RWPE1 (cell line): ENCODE measurements at regions not wholly inside any gene's neighbourhood (a gene's known extent, or its start where the extent isn't known, plus 50 kb on each side); places are given as distances from the start of the nearest gene placed in this dataset.

ENCODE experiments used
- CTCF ChIA-PET: fragments of 350-600 bp; sonication (Branson Sonifier 250); formaldehyde crosslinking; extraction: SDS; loops from one replicate; lab custom pipeline; 2021; lab: Yijun Ruan, JAX
- POLR2A ChIA-PET: fragments of 400-600 bp; formaldehyde crosslinking; extraction: SDS; loops from one replicate; lab custom pipeline; 2020; ENCODE audit warnings: antibody characterized with exemption; ENCODE audit not compliant: low non-redundant PET; lab: Yijun Ruan, JAX
- DNase-seq: peaks from one replicate; pipeline ENCODE4 v3.0.0; 2012; ENCODE audit warnings: low spot score
- H3K27ac ChIP-seq: fragments of 450-650 bp; 2 replicates; pipeline ENCODE4 v1.5.1; 2017
- TF ChIP-seq, protein P1 (sequence below): fragments of 450-650 bp; conservative IDR thresholded peaks from 2 replicates; pipeline ENCODE4 v1.5.1; 2017; ENCODE audit warnings: low read depth, mild to moderate bottlenecking

DNA sequence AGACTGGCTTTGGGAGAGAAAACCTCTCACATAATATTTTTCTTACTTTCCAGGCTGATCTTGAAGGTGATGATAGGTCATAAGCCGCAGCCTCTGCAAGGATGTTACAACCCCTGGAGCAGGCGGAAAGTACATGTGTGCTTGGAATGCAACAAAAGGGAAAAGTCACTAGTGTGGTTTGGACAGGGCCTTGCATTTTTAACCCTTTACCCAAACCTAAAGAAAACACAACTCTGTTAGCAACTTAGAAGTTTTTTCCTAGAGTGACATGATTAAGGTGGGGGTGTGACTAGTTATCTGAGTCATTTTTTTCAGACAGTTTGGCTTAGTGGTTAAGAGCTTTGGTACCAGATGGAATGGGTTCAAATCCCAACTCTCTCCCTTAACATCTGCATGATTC is 97.0 kb downstream of the TMEM30B start:
- DNase-seq, result peak; percentile 33
- H3K27ac ChIP-seq, result no peak overlapping the region
- ChIA-PET POLR2A (no interaction called here), CTCF (no interaction called here)
- TF ChIP-seq, protein P1, sequence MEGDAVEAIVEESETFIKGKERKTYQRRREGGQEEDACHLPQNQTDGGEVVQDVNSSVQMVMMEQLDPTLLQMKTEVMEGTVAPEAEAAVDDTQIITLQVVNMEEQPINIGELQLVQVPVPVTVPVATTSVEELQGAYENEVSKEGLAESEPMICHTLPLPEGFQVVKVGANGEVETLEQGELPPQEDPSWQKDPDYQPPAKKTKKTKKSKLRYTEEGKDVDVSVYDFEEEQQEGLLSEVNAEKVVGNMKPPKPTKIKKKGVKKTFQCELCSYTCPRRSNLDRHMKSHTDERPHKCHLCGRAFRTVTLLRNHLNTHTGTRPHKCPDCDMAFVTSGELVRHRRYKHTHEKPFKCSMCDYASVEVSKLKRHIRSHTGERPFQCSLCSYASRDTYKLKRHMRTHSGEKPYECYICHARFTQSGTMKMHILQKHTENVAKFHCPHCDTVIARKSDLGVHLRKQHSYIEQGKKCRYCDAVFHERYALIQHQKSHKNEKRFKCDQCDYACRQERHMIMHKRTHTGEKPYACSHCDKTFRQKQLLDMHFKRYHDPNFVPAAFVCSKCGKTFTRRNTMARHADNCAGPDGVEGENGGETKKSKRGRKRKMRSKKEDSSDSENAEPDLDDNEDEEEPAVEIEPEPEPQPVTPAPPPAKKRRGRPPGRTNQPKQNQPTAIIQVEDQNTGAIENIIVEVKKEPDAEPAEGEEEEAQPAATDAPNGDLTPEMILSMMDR, result no peak

DNA sequence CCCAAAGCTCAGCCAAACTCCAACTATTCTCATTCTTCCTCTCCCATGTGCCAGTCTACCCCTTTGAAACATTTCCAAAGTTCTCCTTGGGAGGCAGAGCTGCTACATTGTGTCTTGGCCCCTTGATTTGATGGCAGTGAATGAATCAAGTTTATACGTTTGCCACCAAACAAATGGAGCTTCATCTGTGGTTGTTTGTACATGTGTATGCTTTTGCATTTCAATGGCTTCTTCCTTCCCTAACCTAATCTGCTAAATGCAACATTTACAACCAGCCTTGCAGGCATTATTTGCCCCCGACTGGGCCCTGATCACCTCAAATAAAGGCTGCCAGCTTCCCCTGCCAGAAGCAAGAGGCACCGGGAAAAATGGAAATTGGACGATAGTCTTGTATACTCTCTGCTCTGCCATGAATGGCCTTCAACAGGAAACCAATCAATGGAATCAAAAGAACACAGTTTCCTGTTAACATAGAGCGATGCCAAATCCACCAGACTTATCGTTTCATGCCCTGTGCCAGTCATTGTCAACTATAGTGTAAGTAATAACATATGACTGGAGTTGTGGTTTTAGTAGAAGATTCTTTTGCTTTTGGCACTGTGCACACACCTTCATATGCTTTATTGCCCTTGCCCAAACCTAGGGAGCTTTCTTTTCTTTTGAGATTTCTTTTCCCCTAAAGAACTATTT is 97.8 kb downstream of the TMEM30B start:
- CTCF ChIA-PET, result interaction anchor here (0.7 kb wide), 1 partner anchor 1278 kb away, joined by 4 read pairs; no protein-coding TSS in a partner anchor
- TF ChIP-seq, protein P1, result no peak
- no peak overlapping the region for H3K27ac ChIP-seq
- DNase-seq, result no peak
- POLR2A ChIA-PET, result no interaction called here

DNA sequence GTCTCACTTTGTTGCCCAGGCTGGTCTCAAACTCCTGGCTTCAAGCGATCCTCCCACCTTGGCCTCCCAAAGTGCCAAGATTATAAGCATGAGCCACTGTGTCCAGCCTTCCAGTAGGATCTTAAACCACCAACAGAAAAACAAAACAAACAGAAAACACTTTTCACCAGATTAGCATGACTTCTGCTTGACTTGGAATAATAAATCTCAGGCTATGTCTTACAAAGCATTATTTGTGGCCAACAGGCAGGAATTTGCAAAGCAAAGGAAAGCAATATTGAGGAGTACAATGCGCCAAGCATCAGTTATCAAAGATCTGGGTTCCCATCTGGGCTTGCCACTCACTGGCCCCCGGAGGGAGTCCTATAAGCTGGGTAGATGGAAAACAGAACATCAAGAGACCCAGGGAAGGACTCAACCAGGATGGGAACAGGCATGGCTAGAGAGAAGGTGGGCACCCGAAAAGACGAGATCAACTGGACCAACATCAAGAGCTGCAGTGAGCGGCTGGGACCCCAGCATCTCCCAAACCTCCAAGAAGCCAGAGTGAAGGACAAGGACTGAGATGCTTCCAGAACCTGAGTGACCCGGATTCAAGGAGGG is 101.2 kb downstream of the TMEM30B start:
- DNase-seq, result no peak
- TF ChIP-seq, protein P1, result no peak
- ChIA-PET POLR2A (no interaction called here), CTCF (no interaction called here)
- peak overlapping the region; percentile 8; the same call in 1 of the 2 replicates for H3K27ac ChIP-seq

DNA sequence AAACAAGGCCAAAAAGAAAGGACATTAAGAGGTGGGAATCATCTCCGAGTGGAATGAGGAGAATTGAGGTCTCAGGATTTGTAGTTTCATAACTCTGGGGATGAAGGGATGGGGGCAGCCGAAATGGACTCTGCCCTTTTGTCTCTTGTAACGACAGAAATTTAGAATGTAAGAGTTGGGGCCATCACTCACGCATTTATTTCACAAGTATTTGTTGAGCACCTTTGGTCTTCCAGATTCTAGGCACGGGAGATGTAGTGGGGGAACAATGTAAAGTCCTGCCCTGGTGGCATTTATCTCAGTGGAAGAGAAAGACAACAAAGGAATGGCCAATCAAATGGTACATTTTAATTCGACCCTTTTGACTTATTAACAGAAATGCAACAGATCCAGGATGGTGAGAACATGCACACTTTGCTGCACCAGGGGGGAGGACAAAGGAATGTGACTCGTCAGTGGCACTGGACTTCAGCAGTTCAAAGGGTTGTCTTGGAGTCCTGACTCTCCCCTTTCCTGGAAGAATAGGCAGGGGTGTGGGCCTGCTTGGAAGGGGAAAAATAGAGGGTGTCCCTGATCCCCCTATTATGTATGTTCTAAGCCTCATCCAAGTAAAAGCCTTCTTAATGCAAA is 102.0 kb downstream of the TMEM30B start:
- no peak for DNase-seq
- TF ChIP-seq, protein P1, result no peak
- peak overlapping the region; percentile 94; the same call in 1 of the 2 replicates for H3K27ac ChIP-seq
- ChIA-PET CTCF (no interaction called here), POLR2A (no interaction called here)

DNA sequence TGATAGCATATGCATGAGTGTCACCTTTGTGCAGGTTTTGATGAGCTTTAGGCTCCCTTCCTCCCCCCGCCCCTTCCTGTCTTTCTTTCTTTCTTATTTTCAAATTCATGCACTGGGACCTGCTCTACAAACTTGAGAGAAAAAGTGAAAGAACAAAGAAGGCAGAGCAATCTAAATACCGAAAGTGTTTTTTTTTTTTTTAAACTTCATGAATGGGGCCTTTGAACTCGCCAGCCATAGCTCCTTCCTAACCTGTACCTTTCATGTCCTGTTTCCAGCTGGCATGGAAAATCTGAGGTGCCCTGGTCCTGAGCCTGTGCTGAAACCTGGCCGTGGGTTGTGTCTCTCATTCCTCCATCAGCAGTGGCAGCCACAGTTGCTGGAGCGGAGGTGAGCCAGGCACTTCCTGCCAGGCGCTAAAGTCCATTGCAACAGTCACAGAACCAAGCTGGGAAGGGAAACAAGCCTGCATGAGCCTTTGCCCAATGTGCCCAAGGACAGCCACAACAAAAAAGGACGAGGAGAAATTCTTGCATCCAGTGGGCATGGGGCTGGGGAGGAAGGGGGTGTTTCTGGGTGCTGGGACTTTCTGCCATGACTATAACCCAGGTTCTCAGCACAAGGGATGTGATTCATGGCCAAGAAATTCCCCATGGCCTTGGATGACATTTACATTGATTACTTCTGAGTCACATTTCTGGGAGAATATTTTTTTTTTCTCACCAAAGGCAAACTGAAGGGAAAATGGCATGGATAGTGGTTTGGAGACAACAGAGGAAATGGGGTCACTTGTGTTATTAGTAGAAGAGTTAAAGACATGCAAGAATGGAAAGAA is 102.7 kb downstream of the TMEM30B start:
- TF ChIP-seq, protein P1, result no peak
- H3K27ac ChIP-seq, result peak overlapping the region; percentile 94
- DNase-seq, result peak; percentile 93
- ChIA-PET CTCF (interaction anchor here (0.6 to 0.7 kb wide), 2 partner anchors 74 to 851 kb away, joined by 3 to 4 read pairs; no protein-coding TSS in a partner anchor), POLR2A (no interaction called here)
